Activated T-cell treated with anti-CD3 and anti-CD28 coated beads, Interleukin-2, amount 50 U/mL, for 72 hours (primary cell): ENCODE measurements at regions not wholly inside any gene's neighbourhood (a gene's known extent, or its start where the extent isn't known, plus 50 kb on each side); places are given as distances from the start of the nearest gene placed in this dataset.

Experiments used
- ATAC-seq, 2 donors: fragments of 150-1000 bp; cut with Tn5 transposase; replicated peaks in 1 of 2; 2 replicates each; pipeline ENCODE4 v1.10.0; 2021; ENCODE audit warnings: moderate library complexity in 2 of 2, mild to moderate bottlenecking in 1 of 2
- DNase-seq, 2 donors: peaks; one replicate each; pipeline ENCODE4 v3.0.0; 2021 to 2022; ENCODE audit warnings: mixed read lengths in 1 of 2
- H3K27ac Mint-ChIP-seq: one replicate; pipeline ENCODE4 v1.8.0; 2022; ENCODE audit warnings: mild to moderate bottlenecking, moderate library complexity, mixed read lengths
- H3K27me3 Mint-ChIP-seq: one replicate; pipeline ENCODE4 v1.8.0; 2022; ENCODE audit warnings: low read depth, mixed read lengths
- H3K36me3 Mint-ChIP-seq, 2 donors: one replicate each; pipeline ENCODE4 v1.8.0; 2022; ENCODE audit warnings: mixed read lengths in 2 of 2, mild to moderate bottlenecking in 1 of 2; ENCODE audit not compliant: insufficient read depth in 2 of 2
- H3K4me1 Mint-ChIP-seq: one replicate; pipeline ENCODE4 v1.8.0; 2022; ENCODE audit warnings: low read depth, mixed read lengths
- H3K4me3 Mint-ChIP-seq, 2 donors: one replicate each; pipeline ENCODE4 v1.8.0; 2022; ENCODE audit warnings: mild to moderate bottlenecking in 2 of 2, mixed read lengths in 2 of 2, moderate library complexity in 2 of 2
- H3K9me3 Mint-ChIP-seq, 2 donors: one replicate each; pipeline ENCODE4 v1.8.0; 2022; ENCODE audit warnings: mixed read lengths in 2 of 2

DNA sequence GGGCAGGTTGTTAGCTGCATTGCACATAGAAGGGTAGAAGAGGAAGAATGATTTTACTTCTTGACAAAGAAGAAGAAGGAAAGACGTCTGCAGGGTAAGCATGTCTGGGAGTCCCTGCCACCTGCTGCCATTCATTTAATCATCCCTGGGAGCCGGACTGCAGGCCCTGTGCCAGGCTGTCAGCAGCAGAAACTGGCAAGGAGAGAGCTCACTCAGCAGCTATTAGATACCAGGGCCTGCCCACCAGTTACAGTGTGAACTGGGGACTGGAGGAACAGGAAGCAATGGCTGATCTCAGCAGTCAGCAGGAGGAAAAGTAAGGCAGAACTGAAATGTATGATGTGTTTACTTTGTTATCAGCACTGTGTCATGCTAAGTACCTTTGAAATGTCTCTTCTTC, 75.7 kb upstream of the C1orf87 start:
- DNase-seq (no peak), ATAC-seq (no peak)
- H3K4me3 Mint-ChIP-seq: no peak overlapping the region
- no peaks in the 10 kb centered on the region for H3K36me3 Mint-ChIP-seq
- no peaks in the 10 kb centered on the region for H3K9me3 Mint-ChIP-seq
- no peak overlapping the region for H3K27ac Mint-ChIP-seq
- H3K27me3 Mint-ChIP-seq: no peaks in the 10 kb centered on the region
- no peaks in the 10 kb centered on the region for H3K4me1 Mint-ChIP-seq

DNA sequence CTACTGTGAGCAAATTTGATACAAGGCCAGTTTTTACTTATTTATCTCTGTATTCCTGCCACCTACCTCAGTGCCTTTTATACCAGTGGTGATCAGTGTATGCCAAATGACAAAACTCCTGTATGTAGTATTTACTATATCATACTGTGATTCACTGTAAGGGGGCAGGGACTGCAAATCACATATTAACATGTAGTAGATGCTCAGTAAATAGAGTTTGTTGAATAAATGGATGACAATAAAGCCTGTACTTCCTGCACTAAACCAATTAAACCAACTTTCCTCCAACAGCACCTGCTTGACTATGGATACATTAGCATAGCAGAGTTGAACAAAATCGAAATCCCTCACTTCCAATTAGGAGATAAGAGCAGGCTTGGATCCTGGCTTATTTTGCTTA, 73.3 kb upstream of the C1orf87 start:
- H3K36me3 Mint-ChIP-seq: no peaks in the 10 kb centered on the region
- H3K27ac Mint-ChIP-seq: no peak overlapping the region
- no peak for ATAC-seq
- no peaks in the 10 kb centered on the region for H3K4me1 Mint-ChIP-seq
- DNase-seq: no peak
- no peak overlapping the region for H3K4me3 Mint-ChIP-seq
- no peaks in the 10 kb centered on the region for H3K27me3 Mint-ChIP-seq
- H3K9me3 Mint-ChIP-seq: no peaks in the 10 kb centered on the region

DNA sequence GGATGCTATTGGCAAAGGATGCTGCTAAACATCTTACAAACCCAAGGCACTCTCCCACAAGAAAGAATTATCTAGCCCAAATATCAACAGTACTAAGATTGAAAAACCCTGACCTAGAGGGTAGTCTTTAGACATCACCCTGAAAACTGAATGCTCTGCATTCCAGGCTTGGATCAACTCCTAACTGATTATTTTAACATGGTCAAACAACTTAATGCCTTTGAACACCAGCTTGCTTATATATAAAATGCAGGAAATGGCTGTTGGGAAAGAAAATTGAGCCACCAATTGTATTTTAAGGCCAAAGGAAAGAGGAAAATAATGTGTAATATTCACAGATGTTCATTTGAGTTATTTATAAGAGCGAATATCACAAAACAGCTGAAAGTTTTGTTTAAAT, 72.2 kb upstream of the C1orf87 start:
- H3K36me3 Mint-ChIP-seq: no peaks in the 10 kb centered on the region
- ATAC-seq (no peak), DNase-seq (no peak)
- H3K27ac Mint-ChIP-seq: no peak overlapping the region
- H3K4me1 Mint-ChIP-seq: no peaks in the 10 kb centered on the region
- no peaks in the 10 kb centered on the region for H3K9me3 Mint-ChIP-seq
- no peaks in the 10 kb centered on the region for H3K27me3 Mint-ChIP-seq
- no peak overlapping the region for H3K4me3 Mint-ChIP-seq

DNA sequence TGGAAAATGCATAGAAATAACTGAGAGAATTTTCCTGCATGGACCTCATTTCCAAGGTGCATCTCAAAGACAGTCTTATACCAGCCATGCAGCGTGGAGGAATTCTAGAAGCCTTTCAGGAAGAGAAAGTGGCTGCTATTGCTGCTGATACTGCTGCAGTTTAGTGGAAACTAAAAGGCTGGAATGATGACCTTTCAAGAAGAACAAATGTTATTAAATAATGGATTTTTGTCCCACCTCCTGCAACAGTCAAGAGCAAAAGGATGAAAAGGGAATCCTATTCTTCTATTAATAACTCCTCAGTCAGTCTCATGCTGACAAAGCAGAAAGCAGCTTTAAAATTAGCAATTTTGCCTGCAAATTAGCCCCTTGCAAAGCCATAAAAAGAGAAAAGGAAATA, 68.2 kb upstream of the C1orf87 start:
- no peak for ATAC-seq
- Mint-ChIP-seq H3K4me3 (no peak overlapping the region), H3K27ac (no peak overlapping the region), H3K27me3 (no peaks in the 10 kb centered on the region), H3K9me3 (no peaks in the 10 kb centered on the region), H3K4me1 (no peaks in the 10 kb centered on the region), H3K36me3 (no peaks in the 10 kb centered on the region)
- DNase-seq: no peak

- DNase-seq (no peak), ATAC-seq (no peak)
These were observed 67.7 kb upstream of the C1orf87 start for GRCh38 chr1:60141276-60141675.

DNA sequence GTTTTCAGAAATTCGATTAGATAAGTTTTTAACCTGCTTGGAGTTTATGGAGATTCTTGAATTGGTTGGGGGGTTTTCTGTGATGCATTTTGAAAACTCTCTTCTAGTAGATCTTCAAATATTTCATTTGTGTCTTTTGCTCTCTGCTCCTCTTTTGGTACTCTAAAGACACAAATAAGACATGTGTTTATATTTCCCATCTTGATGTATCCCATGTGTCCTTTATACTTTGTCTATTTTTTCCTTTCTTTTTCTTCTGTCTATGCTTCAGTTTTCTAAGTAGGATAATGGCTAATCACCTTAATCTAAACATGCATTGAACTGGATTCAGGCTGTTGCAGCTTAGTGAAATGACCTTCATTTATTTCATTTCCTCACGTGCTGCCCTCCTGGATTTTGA, 63.8 kb upstream of the C1orf87 start:
- Mint-ChIP-seq H3K4me3 (no peak overlapping the region), H3K36me3 (no peaks in the 10 kb centered on the region), H3K4me1 (peaks cover 7% of the 10 kb centered on the region), H3K27me3 (peaks cover 6% of the 10 kb centered on the region), H3K9me3 (no peaks in the 10 kb centered on the region), H3K27ac (no peak overlapping the region)
- DNase-seq: no peak
- ATAC-seq: no peak

More at GRCh38 chr1:60141276-60141675, 67.7 kb upstream of the C1orf87 start:
- Mint-ChIP-seq H3K4me3 (no peak overlapping the region), H3K27ac (no peak overlapping the region), H3K27me3 (no peaks in the 10 kb centered on the region), H3K36me3 (no peaks in the 10 kb centered on the region), H3K9me3 (no peaks in the 10 kb centered on the region), H3K4me1 (no peaks in the 10 kb centered on the region)

- ATAC-seq: no peak
- H3K27me3 Mint-ChIP-seq: peaks cover 6% of the 10 kb centered on the region
- peaks cover 7% of the 10 kb centered on the region for H3K4me1 Mint-ChIP-seq
- DNase-seq: no peak
- no peak overlapping the region for H3K27ac Mint-ChIP-seq
- no peaks in the 10 kb centered on the region for H3K36me3 Mint-ChIP-seq
- no peak overlapping the region for H3K4me3 Mint-ChIP-seq
- no peaks in the 10 kb centered on the region for H3K9me3 Mint-ChIP-seq
These were observed 62.8 kb upstream of the C1orf87 start for GRCh38 chr1:60136395-60136794.

GRCh38 chr1:60134716-60135115, 61.1 kb upstream of the C1orf87 start:
- H3K27ac Mint-ChIP-seq: no peak overlapping the region
- H3K4me1 Mint-ChIP-seq: peaks cover 7% of the 10 kb centered on the region
- DNase-seq (no peak), ATAC-seq (no peak)
- no peak overlapping the region for H3K4me3 Mint-ChIP-seq
- H3K9me3 Mint-ChIP-seq: no peaks in the 10 kb centered on the region
- no peaks in the 10 kb centered on the region for H3K36me3 Mint-ChIP-seq
- peaks cover 6% of the 10 kb centered on the region for H3K27me3 Mint-ChIP-seq

DNA sequence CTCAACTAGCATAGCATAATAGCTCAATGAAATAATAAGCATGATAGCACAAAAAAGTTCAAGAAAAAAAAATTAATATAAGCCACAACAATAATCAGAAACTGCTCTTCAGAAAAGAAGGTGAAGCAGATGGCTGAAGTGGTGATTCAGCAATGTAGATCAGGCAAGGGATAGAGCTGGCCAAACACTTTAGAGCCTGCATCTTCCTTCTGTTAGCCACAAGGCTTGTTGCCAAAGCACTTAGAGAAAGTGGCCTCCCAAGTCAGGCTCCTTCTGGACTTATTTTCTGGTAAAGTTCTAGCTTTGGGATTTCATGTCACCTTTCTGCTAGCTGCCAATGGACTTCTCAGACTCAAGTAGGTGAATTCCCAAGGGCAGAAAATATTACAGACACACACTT, 60.3 kb upstream of the C1orf87 start:
- DNase-seq (no peak), ATAC-seq (no peak)
- Mint-ChIP-seq H3K9me3 (no peaks in the 10 kb centered on the region), H3K4me1 (peaks cover 7% of the 10 kb centered on the region), H3K27me3 (peaks cover 6% of the 10 kb centered on the region), H3K36me3 (no peaks in the 10 kb centered on the region), H3K27ac (no peak overlapping the region), H3K4me3 (no peak overlapping the region)

GRCh38 chr1:60133000-60133673, 59.6 kb upstream of the C1orf87 start:
- Mint-ChIP-seq H3K4me3 (no peak overlapping the region), H3K27me3 (peaks cover 6% of the 10 kb centered on the region), H3K27ac (no peak overlapping the region)

GRCh38 chr1:60132108-60132507, 58.5 kb upstream of the C1orf87 start:
- ATAC-seq (no peak), DNase-seq (no peak)
- H3K36me3 Mint-ChIP-seq: no peaks in the 10 kb centered on the region
- H3K9me3 Mint-ChIP-seq: no peaks in the 10 kb centered on the region
- no peak overlapping the region for H3K4me3 Mint-ChIP-seq
- H3K27me3 Mint-ChIP-seq: peaks cover 6% of the 10 kb centered on the region
- no peak overlapping the region for H3K27ac Mint-ChIP-seq
- peaks cover 7% of the 10 kb centered on the region for H3K4me1 Mint-ChIP-seq

More at GRCh38 chr1:60133000-60133673, 59.6 kb upstream of the C1orf87 start:
- Mint-ChIP-seq H3K36me3 (no peaks in the 10 kb centered on the region), H3K4me1 (peaks cover 7% of the 10 kb centered on the region), H3K9me3 (no peaks in the 10 kb centered on the region)
- DNase-seq (no peak), ATAC-seq (no peak)

- Mint-ChIP-seq H3K36me3 (no peaks in the 10 kb centered on the region), H3K4me1 (peaks cover 7% of the 10 kb centered on the region), H3K9me3 (no peaks in the 10 kb centered on the region), H3K4me3 (no peak overlapping the region), H3K27me3 (peaks cover 6% of the 10 kb centered on the region), H3K27ac (no peak overlapping the region)
- ATAC-seq (no peak), DNase-seq (no peak)
These were observed 57.1 kb upstream of the C1orf87 start for GRCh38 chr1:60130703-60131102.

GRCh38 chr1:60129911-60130310, 56.3 kb upstream of the C1orf87 start:
- Mint-ChIP-seq H3K4me1 (peaks cover 7% of the 10 kb centered on the region), H3K27me3 (peaks cover 6% of the 10 kb centered on the region), H3K27ac (no peak overlapping the region), H3K9me3 (no peaks in the 10 kb centered on the region), H3K4me3 (no peak overlapping the region), H3K36me3 (no peaks in the 10 kb centered on the region)
- DNase-seq (no peak), ATAC-seq (no peak)

- Mint-ChIP-seq H3K36me3 (no peaks in the 10 kb centered on the region), H3K27me3 (no peaks in the 10 kb centered on the region), H3K4me1 (no peaks in the 10 kb centered on the region), H3K9me3 (no peaks in the 10 kb centered on the region), H3K4me3 (no peak overlapping the region), H3K27ac (no peak overlapping the region)
- no peak for ATAC-seq
- DNase-seq: no peak
These were observed 53.2 kb upstream of the C1orf87 start for GRCh38 chr1:60126723-60127122.
